Smooth muscle cell (in vitro differentiated cells): ENCODE measurements at regions not wholly inside any gene's neighbourhood (a gene's known extent, or its start where the extent isn't known, plus 50 kb on each side); places are given as distances from the start of the nearest gene placed in this dataset.

Experiments used
- DNase-seq: peaks from one replicate; lab custom pipeline; 2025; ENCODE audit not compliant: unreplicated experiment; lab: John Stamatoyannopoulos, UW
- H2AFZ ChIP-seq: fragments of 200-600 bp; sonication (generic); 2 replicates; pipeline ENCODE4 v1.6.0; 2016; ENCODE audit warnings: antibody characterized with exemption, low read depth, mild to moderate bottlenecking
- H3F3A ChIP-seq: fragments of 200-600 bp; sonication (generic); 2 replicates; pipeline ENCODE4 v1.6.0; 2017; ENCODE audit warnings: antibody characterized with exemption, low read depth
- H3K27ac ChIP-seq: fragments of 200-600 bp; sonication (generic); 2 replicates; pipeline ENCODE4 v1.5.1; 2016; ENCODE audit warnings: low read depth, mild to moderate bottlenecking
- H3K27me3 ChIP-seq: fragments of 200-600 bp; sonication (generic); 2 replicates; pipeline ENCODE4 v1.6.1; 2016; ENCODE audit warnings: low read depth, mild to moderate bottlenecking
- H3K36me3 ChIP-seq: fragments of 200-600 bp; sonication (generic); 2 replicates; pipeline ENCODE4 v1.5.1; 2016; ENCODE audit warnings: low read depth
- H3K4me1 ChIP-seq: fragments of 200-600 bp; sonication (generic); 2 replicates; pipeline ENCODE4 v1.5.1; 2016; ENCODE audit warnings: low read depth
- H3K4me2 ChIP-seq: fragments of 200-600 bp; sonication (generic); 2 replicates; pipeline ENCODE4 v1.6.0; 2016; ENCODE audit warnings: mild to moderate bottlenecking
- H3K4me3 ChIP-seq: fragments of 200-600 bp; sonication (generic); 2 replicates; pipeline ENCODE4 v1.5.1; 2016; ENCODE audit warnings: mild to moderate bottlenecking
- H3K79me2 ChIP-seq: fragments of 200-600 bp; sonication (generic); 2 replicates; pipeline ENCODE4 v1.6.0; 2016; ENCODE audit warnings: low read depth, mild to moderate bottlenecking
- H3K9ac ChIP-seq: fragments of 200-600 bp; sonication (generic); 2 replicates; pipeline ENCODE4 v1.6.0; 2016; ENCODE audit warnings: low read depth
- H3K9me3 ChIP-seq: fragments of 200-600 bp; sonication (generic); replicated peaks from 2 replicates; pipeline ENCODE4 v1.5.1; 2016; ENCODE audit warnings: low read depth
- H4K20me1 ChIP-seq: fragments of 200-600 bp; sonication (generic); 2 replicates; pipeline ENCODE4 v1.6.0; 2016; ENCODE audit warnings: low read depth
- CTCF ChIP-seq: fragments of 200-600 bp; sonication (generic); IDR thresholded peaks from 2 replicates; pipeline ENCODE4 v1.5.1; 2017; ENCODE audit warnings: borderline replicate concordance, mild to moderate bottlenecking, antibody characterized with exemption; ENCODE audit not compliant: insufficient read depth, poor library complexity, severe bottlenecking
- WGBS: methylation state at CpG from one replicate; pipeline ENCODE4 v1.1.7; 2016; ENCODE audit warnings: low lambda C conversion rate; 5-methylcytosine and 5-hydroxymethylcytosine counted together

- H4K20me1 ChIP-seq = no peaks in the 10 kb centered on the region
- H3K9ac ChIP-seq = no peak overlapping the region
- WGBS = 75% methylated on average over 2 of the region's 2 CpGs
- TF ChIP-seq CTCF = no peak
- H3K79me2 ChIP-seq = no peaks in the 10 kb centered on the region
- no peaks in the 10 kb centered on the region for H3K27me3 ChIP-seq
- no peaks in the 10 kb centered on the region for H3K36me3 ChIP-seq
- H3K4me2 ChIP-seq = no peak overlapping the region
- DNase-seq = no peak
- peaks cover 10% of the 10 kb centered on the region for H3K4me1 ChIP-seq
- H3K9me3 ChIP-seq = no peaks in the 10 kb centered on the region
- H3K27ac ChIP-seq = no peak overlapping the region
- H2AFZ ChIP-seq = no peak overlapping the region
- no peaks in the 10 kb centered on the region for H3F3A ChIP-seq
- H3K4me3 ChIP-seq = no peak overlapping the region
Observed at GRCh38 chr6:147135211-147135681, 69.0 kb upstream of the STXBP5 start.

- no peak overlapping the region for H3K4me2 ChIP-seq
- no peak overlapping the region for H2AFZ ChIP-seq
- no peak overlapping the region for H3K27ac ChIP-seq
- H3K9me3 ChIP-seq = no peaks in the 10 kb centered on the region
- H3K4me1 ChIP-seq = peaks cover 10% of the 10 kb centered on the region
- H3F3A ChIP-seq = no peaks in the 10 kb centered on the region
- no peaks in the 10 kb centered on the region for H3K27me3 ChIP-seq
- TF ChIP-seq CTCF = no peak
- H3K9ac ChIP-seq = no peak overlapping the region
- no peak overlapping the region for H3K4me3 ChIP-seq
- no peak for DNase-seq
- no peaks in the 10 kb centered on the region for H4K20me1 ChIP-seq
- no peaks in the 10 kb centered on the region for H3K79me2 ChIP-seq
- WGBS = 66% methylated on average over 2 of the region's 2 CpGs
- H3K36me3 ChIP-seq = no peaks in the 10 kb centered on the region
Observed at GRCh38 chr6:147136057-147136456, 68.2 kb upstream of the STXBP5 start.

GRCh38 chr6:147137986-147138385, 66.2 kb upstream of the STXBP5 start:
- Histone ChIP-seq H3K4me1 (no peaks in the 10 kb centered on the region), H3K4me2 (no peak overlapping the region), H3K79me2 (no peaks in the 10 kb centered on the region), H3F3A (no peaks in the 10 kb centered on the region), H3K27me3 (no peaks in the 10 kb centered on the region), H2AFZ (no peak overlapping the region), H3K9me3 (no peaks in the 10 kb centered on the region), H3K4me3 (no peak overlapping the region), H3K9ac (no peak overlapping the region), H3K36me3 (no peaks in the 10 kb centered on the region), H3K27ac (no peak overlapping the region), H4K20me1 (no peaks in the 10 kb centered on the region)
- DNase-seq = no peak
- TF ChIP-seq CTCF = no peak
- 85% methylated on average over 4 of the region's 4 CpGs for WGBS

GRCh38 chr6:147138835-147139234, 65.4 kb upstream of the STXBP5 start:
- no peaks in the 10 kb centered on the region for H3K4me1 ChIP-seq
- H3K9me3 ChIP-seq = no peaks in the 10 kb centered on the region
- H3K36me3 ChIP-seq = no peaks in the 10 kb centered on the region
- H3K27ac ChIP-seq = no peak overlapping the region
- no peak for TF ChIP-seq CTCF
- H3F3A ChIP-seq = no peaks in the 10 kb centered on the region
- H2AFZ ChIP-seq = no peak overlapping the region
- no peaks in the 10 kb centered on the region for H3K79me2 ChIP-seq
- H3K4me3 ChIP-seq = no peak overlapping the region
- no peaks in the 10 kb centered on the region for H4K20me1 ChIP-seq
- no peak overlapping the region for H3K9ac ChIP-seq
- no peaks in the 10 kb centered on the region for H3K27me3 ChIP-seq
- WGBS = 88% methylated on average over 3 of the region's 3 CpGs
- H3K4me2 ChIP-seq = no peak overlapping the region
- no peak for DNase-seq
